ENCODE measurements at regions not wholly inside any gene's neighbourhood (a gene's known extent, or its start where the extent isn't known, plus 50 kb on each side); places are given as distances from the start of the nearest gene placed in this dataset.
A peak's percentile ranks its signal among the peaks of the same experiment; 100 is the strongest.
"Not testable (repeated sequence)": the region's sequence is repeated elsewhere in the genome, so short reads cannot be mapped to it uniquely, and the experiment has no call there.

GRCh38 chr1:239951511-239952140 is 140.1 kb upstream of the FMN2 start:
- DNase-seq = peak; percentile 44

DNA sequence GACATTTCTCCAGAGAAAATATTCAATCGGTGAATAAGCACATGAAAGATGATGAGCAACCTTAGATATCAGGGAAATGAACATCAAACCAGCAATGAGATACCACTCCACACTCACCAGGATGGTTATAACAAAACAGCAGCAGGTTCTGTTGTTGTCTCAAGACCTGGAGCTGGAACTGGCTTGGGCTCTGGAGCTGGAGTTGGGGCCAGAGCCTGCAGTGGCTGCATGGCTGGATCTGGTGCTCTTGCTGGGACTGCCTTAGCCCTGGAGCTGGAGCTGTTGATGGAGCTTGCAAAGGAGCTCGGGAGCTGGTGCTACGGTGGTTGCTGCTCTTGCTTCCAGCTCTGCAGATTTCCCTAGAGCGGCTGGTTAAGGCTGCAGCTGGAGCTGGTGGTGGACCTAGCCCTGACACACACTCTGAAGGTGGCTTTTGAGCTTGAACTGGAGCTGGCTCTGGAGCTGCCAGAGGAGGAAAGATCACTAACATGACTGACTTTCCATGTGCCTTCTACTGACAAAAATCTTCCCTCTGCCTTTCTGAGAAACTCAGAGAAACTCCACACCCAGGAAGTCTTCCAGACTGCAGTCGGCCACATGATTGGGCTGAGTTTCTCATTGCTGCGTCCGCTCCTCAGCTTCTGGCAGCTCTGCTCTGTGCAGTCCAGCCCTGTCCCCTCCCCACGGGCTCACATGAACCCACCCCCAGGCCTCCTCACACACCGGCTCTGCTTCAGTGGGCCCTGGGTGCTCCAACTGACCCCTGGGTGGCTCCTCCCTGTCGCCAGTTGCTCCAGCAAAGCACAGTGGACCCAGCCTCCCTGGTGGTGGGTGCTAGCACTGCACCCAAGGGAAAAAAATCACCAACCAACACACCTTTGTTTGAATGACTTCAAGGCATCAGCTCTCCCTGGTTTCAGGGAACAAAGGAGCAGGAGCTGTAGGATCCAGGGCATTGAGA is 139.1 kb upstream of the FMN2 start:
- DNase-seq = no peak

DNA sequence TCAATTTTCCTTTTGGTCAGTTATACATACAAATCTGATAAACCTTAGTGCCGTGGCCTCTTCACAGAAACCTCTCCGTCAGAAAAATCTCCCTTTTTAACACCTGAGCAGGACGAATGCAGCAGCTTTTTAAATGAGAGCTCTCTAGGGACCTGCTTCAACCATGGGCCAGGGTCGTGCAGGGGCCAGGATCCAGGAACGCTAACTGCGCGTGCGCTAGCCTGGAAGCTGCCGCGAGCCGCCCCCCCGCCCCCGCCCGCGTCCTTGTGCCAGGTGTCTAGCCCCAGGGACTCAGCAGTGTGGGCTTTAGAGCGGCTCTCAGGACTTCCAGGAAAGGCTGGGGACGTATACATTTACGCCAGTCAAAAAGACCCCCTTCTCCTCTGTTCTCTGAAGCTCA is 136.8 kb upstream of the FMN2 start:
- no peak for DNase-seq

DNA sequence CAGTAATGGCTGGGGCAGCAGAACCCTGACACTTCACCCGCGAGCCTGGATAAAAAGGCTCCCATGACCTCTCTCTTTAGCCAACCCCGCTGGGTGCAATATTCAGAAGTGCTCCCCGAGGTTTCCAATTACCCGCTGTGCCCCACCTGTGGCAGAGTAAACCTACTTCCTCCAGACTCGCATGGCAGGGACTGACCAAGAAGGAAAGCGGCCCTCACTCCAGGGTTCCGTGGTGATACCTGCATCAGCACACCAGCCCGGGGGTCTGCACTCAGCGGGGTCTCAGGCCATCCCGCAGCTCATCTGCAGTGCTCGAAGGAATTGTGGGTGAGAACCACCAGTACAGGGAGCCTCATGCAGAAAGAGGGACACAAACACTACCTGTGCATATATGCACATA is 136.3 kb upstream of the FMN2 start:
- no peak for DNase-seq

DNA sequence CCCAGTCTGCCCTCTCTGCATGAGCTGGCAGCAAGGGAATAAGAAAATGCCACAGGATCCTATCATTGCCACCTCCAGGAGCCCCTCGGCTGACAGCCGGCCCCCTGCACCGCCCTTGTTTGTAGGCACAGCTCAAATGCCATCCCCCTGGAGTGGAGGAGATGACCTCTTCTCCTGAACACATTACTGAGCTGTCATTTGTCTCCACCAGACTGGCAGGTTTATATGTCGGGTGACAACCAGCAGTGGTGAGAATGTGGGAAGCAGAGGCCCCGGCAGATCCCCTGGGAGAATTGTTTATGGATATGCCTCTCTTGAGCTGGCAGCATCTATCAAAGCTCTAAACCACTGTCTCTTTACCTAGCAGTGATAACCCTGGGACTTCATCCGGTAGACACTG is 135.4 kb upstream of the FMN2 start:
- DNase-seq = no peak

GRCh38 chr1:239958063-239958462 is 133.6 kb upstream of the FMN2 start:
- DNase-seq = no peak

GRCh38 chr1:239960366-239960765 is 131.3 kb upstream of the FMN2 start:
- no peak for DNase-seq

GRCh38 chr1:239963856-239964255 is 127.8 kb upstream of the FMN2 start:
- DNase-seq = no peak

DNA sequence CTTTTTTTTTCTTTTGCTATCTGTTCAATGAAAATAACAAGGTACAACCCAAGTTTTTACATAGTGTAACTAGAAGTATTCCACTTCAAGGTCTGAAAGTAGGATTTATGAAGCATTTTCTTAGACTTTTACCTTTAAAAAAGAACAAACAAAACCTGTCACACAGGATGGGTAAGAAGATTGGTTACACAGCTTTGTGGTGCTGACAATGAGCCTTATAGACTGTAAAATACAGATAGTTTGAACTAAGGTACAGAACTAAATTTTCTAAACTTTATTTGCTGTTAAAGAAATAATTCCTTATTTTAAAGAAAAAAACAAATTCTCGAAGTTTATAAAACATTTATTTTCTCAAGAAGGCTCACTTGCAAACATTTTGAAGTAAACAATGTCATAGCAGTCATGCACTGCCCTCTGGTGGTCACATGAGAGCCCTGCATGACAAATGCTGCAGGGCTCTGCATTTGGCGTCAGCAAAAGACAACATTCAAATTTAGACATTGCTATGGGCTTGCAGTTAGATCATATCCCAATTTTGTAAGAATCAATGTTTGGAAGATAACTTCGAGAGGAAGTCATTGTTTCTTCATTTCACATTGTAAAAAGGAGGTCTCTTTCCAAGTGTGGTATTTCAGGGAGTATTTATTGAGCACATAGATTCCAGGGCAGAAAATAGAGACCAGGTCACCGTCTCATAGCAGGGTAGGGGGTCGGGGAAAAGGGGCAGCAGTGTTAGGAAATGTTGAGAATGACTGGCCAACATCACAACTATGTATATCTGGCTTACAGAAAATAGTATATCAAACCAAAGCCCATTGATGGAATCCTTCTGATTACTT is 115.3 kb upstream of the FMN2 start:
- peak; percentile 8 for DNase-seq

GRCh38 chr1:239977416-239977815 is 114.3 kb upstream of the FMN2 start:
- no peak for DNase-seq

DNA sequence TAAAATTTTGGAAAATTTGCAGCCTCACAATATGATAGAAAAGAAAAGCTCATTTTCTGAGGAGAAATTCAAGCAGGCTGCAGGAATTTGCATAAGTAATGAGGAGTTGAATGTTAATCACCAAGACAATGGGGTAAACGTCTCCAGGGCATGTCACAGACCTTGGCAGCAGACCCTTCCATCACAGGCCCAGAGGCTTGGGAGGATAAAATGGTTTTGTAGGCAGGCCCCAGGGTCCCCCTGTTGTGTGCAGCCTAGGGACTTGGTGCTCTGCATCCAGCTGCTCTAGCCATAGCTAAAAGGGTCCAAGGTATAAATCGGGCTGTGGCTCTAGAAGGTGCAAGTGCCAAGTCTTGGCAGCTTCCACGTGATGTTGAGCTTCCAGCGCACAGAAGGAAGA is 112.2 kb upstream of the FMN2 start:
- DNase-seq = no peak

GRCh38 chr1:239982762-239983161 is 108.9 kb upstream of the FMN2 start:
- no peak for DNase-seq

- no peak for DNase-seq
These were observed 106.6 kb upstream of the FMN2 start for GRCh38 chr1:239985044-239985443.

DNA sequence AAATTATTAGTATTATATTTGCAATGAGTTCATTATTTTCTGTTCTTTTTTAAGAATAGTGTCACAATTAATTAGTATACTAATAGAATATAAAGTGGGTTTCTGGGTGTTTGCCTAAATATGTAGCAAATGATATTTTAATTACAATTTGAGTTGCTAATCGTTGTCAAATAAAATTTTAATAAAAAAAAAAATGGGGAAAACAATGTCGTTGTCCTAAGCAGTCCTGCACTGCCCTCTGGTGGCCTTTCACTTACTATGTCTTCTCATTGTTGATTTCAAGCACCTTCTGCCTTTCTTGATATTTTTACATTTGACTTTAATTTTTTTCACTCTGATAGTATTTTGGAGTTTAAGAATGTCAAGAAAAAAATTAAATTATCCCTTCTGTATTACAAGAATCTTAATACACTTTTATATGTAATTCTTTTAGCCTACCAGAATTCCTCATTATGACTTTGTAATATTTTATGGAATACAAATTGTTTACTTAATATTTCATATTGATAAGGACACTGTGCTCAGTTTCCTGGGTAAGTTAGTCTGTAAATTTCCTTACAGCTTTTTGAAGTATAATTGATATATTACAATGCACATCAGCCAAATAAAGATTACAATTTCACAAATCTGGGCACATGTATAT is 104.5 kb upstream of the FMN2 start:
- DNase-seq = peak; percentile 48

DNA sequence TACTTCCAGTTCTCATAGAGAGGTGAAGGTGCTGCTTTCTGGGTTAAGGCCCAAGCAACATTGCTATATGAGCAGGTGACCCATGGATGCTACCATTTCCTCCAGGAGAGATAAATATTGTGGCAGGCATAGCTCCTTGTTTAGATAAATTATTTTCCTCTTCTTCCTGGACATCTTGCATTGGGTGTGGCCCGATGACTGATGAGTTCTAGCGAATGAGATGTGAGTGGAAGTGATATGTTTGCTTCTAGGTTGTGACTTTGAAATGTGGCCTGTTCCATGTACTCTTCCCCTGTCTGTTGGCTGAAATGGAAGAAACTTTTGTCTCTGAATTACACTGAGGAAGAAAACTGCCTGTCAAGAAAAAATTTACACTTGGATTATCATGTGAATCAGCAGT is 101.7 kb upstream of the FMN2 start:
- DNase-seq = no peak

DNA sequence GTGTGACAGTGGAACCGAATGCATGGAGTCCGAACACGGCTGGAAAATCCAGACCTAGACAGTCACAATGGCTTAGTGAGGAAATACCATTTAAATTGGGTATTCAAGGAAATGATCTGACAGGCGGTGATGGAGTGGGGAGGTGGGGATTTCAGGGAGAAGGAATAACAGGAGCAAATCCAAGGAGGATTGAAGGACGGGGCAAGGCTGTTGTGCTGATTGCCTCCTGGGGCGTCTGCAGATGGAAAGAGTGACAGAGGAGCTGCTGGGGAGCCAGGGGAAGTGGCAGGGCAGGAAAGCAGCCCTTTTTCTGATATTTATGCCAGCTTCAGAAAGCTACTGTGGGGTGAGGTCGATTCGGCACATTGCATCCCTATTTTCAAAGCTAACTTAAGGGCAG is 99.1 kb upstream of the FMN2 start:
- not testable (repeated sequence) for DNase-seq

DNA sequence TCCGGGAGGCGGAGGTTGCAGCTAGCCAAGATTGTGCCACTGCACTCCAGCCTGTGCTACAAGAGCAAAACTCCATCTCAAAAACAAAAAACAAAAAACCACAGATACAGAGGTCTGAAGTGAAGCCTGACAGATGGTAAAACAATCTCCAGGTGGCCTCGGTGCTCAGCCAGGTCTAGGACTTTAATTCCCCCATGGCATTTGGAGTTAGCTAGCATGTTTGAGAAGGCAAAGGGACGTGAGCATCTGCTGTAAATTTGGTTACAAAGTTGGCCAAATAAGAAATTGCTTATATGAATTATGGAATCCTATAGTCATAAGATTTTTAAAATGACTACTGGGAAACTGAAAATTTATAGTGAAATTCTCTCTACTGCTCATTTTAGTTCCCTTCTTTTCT is 98.3 kb upstream of the FMN2 start:
- DNase-seq = peak; percentile 12

- no peak for DNase-seq
These were observed 96.4 kb upstream of the FMN2 start for GRCh38 chr1:239995281-239995680.

- DNase-seq = no peak
These were observed 94.5 kb upstream of the FMN2 start for GRCh38 chr1:239997160-239997514.

DNA sequence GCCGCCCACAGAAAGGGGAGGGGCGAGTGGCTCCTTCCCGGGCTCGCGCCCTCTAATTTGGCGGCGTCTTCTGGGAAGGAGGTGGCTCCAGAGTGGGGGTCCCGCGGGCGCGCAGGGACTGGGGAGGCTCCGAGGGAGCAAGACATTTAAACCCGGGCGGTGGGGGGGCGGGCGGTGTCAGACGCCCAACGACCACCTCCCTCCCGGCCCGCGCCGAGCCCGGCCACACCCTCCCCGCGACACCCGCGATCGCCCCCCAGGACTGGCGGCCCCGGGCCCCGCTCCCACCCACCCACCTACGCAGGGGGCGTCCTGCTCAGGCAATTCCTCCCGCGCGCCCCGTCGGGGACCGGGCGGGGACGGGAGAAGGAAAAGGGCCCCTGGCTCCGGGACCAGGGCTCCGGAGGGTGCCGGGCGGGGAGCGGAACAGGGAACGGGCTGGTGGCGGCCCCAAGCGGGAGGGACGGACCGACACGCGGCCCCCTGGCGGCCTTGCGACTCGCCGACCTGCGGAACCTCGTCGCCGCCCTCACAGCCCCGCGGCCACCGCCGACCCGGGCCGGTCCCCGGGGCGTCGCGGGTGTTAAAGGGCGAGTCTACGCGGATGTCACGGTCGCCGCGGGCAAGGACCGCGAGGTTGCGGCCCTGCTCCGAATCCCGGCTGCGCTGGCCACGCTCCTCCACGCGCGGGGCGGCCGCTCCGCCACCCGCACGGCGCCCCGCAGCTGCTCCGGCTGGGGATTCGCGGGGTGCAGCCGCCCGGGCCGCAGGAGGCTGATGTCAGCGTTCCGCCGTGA is 94.0 kb upstream of the FMN2 start:
- DNase-seq = no peak

DNA sequence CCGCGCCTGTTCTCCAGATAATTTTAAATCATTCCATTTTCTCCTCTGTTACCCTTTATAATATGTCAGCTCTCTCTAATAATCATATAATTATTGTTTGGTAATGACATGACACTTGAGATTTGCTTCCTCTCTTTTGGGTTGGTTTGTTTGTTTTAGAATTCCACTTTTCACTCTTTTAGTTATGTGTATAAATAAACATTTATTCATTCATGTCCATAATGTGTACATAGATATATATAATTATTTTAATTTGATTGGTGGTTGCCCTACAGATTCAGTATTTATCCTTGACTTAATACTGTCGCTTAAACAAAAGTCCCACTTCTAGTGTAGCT is 93.4 kb upstream of the FMN2 start:
- no peak for DNase-seq

DNA sequence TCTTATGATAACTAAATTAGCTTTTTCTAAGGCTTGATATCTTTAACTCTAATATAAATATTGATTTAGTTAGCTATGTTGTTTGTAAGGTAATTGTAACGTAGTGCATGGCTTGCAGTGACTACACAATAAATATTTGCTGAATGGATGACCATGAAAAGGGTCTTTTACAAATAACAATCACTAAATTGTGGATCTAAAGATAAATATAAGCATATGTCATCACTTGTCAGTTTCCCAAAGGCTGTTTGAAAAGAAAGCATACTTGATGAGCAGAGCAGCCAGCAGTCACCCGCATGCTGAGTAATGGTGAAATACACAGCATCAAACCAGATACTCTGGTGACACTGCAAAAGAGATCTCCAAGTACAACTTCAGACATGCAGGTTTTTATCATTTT is 92.5 kb upstream of the FMN2 start:
- DNase-seq = no peak

All from NCI-H2171 treated with DMSO at 0.1 percent for 48 hours (cell line).